OCI-LY7 (cell line): ENCODE measurements at regions not wholly inside any gene's neighbourhood (a gene's known extent, or its start where the extent isn't known, plus 50 kb on each side); places are given as distances from the start of the nearest gene placed in this dataset.

Experiments
- EZH2phosphoT487 ChIP-seq: fragments of 200-600 bp; sonication (generic); IDR thresholded peaks from 2 replicates; pipeline ENCODE4 v1.6.1; 2018; ENCODE audit warnings: low read depth, borderline replicate concordance, mild to moderate bottlenecking, mixed run types, antibody characterized with exemption, low read length, moderate library complexity, mixed read lengths
- TF ChIP-seq, protein P1 (sequence below): fragments of 200-600 bp; sonication (generic); conservative IDR thresholded peaks from 2 replicates; pipeline ENCODE4 v1.5.1; 2014; ENCODE audit warnings: mild to moderate bottlenecking, antibody characterized with exemption, low read length, moderate library complexity, mixed read lengths

DNA sequence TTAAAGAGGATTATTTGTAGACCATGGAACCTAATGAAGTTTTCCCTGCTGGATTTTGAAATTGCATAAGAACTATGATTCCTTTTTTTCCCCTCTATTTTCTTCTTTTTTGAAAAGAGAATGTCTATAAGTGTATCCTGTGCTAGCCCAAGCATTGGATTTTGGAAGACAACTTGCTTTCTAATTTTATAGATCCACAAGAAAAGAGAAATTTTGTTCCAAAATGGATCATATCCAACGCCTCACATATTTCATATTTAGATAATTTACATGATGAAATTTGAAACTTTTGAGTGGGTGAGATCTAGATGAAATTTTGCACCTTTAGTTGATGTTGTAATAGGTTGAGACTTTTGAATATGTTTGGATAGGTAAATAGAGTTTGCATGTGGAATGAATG lies 978.7 kb downstream of the MRPL39 start:
- TF ChIP-seq, protein P1, sequence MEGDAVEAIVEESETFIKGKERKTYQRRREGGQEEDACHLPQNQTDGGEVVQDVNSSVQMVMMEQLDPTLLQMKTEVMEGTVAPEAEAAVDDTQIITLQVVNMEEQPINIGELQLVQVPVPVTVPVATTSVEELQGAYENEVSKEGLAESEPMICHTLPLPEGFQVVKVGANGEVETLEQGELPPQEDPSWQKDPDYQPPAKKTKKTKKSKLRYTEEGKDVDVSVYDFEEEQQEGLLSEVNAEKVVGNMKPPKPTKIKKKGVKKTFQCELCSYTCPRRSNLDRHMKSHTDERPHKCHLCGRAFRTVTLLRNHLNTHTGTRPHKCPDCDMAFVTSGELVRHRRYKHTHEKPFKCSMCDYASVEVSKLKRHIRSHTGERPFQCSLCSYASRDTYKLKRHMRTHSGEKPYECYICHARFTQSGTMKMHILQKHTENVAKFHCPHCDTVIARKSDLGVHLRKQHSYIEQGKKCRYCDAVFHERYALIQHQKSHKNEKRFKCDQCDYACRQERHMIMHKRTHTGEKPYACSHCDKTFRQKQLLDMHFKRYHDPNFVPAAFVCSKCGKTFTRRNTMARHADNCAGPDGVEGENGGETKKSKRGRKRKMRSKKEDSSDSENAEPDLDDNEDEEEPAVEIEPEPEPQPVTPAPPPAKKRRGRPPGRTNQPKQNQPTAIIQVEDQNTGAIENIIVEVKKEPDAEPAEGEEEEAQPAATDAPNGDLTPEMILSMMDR: no peak
- TF ChIP-seq EZH2phosphoT487: no peak
